HL-60 (cell line): ENCODE measurements at regions not wholly inside any gene's neighbourhood (a gene's known extent, or its start where the extent isn't known, plus 50 kb on each side); places are given as distances from the start of the nearest gene placed in this dataset.

Experiments
- DNase-seq, 2 experiments: peaks; one replicate each; pipeline ENCODE4 v3.0.0-alpha.2; 2010 to 2020; ENCODE audit warnings: low read depth in 1 of 2, low spot score in 1 of 2
- H3K27ac ChIP-seq: fragments of 250-450 bp; sonication (Bioruptor Pico); replicated peaks from 2 replicates; pipeline ENCODE4 v1.5.1; 2020; ENCODE audit warnings: mild to moderate bottlenecking, moderate library complexity
- H3K27me3 ChIP-seq: fragments of 250-450 bp; sonication (Bioruptor Pico); 2 replicates; pipeline ENCODE4 v1.5.1; 2021; ENCODE audit warnings: mild to moderate bottlenecking, moderate library complexity; ENCODE audit not compliant: insufficient read depth, poor library complexity, severe bottlenecking
- H3K4me3 ChIP-seq: replicated peaks from 2 replicates; pipeline ENCODE4 v1.5.1; 2011; ENCODE audit warnings: mild to moderate bottlenecking, control low read depth, low read length; ENCODE audit not compliant: insufficient read depth
- GABPA ChIP-seq: IDR thresholded peaks from 2 replicates; pipeline ENCODE4 v1.6.1; 2012; ENCODE audit warnings: low read depth
- POLR2AphosphoS5 ChIP-seq: IDR thresholded peaks from 2 replicates; pipeline ENCODE4 v1.6.1; 2012; ENCODE audit warnings: low read depth
- SPI1 ChIP-seq: IDR thresholded peaks from 2 replicates; pipeline ENCODE4 v1.6.1; 2012; ENCODE audit warnings: low read depth, mild to moderate bottlenecking, borderline replicate concordance
- TF ChIP-seq, protein P1 (sequence below): IDR thresholded peaks from one replicate; pipeline ENCODE4 v1.5.1; 2011; ENCODE audit warnings: low read length, control low read depth, inconsistent platforms; ENCODE audit not compliant: insufficient read depth
- TF ChIP-seq, protein P2 (sequence below): IDR thresholded peaks from 2 replicates; pipeline ENCODE4 v1.6.1; 2012; ENCODE audit warnings: low read depth; ENCODE audit not compliant: insufficient replicate concordance

DNA sequence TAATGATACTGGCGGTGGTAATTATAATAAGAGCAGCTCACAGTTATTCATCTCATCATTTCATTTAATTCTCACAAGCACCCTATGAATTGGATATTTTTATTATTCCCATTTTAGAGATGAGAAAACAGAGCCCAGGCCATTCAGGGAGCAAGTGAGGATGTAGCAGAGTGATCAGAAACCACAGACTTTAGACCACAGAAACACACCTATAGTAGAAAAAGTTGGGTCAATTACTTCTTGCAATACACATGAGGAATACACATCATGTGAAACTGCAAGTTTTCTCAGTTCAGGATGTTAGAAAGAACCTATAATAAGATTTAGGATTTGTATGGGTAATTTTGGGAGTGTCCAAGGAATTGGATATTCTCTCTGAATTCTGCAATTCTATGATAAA is 278.0 kb downstream of the ADRA2A start:
- DNase-seq: no peak
- no peaks in the 10 kb centered on the region for H3K27me3 ChIP-seq
- TF ChIP-seq SPI1 (no peak), GABPA (no peak), POLR2AphosphoS5 (no peak)
- TF ChIP-seq, protein P1, sequence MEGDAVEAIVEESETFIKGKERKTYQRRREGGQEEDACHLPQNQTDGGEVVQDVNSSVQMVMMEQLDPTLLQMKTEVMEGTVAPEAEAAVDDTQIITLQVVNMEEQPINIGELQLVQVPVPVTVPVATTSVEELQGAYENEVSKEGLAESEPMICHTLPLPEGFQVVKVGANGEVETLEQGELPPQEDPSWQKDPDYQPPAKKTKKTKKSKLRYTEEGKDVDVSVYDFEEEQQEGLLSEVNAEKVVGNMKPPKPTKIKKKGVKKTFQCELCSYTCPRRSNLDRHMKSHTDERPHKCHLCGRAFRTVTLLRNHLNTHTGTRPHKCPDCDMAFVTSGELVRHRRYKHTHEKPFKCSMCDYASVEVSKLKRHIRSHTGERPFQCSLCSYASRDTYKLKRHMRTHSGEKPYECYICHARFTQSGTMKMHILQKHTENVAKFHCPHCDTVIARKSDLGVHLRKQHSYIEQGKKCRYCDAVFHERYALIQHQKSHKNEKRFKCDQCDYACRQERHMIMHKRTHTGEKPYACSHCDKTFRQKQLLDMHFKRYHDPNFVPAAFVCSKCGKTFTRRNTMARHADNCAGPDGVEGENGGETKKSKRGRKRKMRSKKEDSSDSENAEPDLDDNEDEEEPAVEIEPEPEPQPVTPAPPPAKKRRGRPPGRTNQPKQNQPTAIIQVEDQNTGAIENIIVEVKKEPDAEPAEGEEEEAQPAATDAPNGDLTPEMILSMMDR: no peak
- TF ChIP-seq, protein P2, sequence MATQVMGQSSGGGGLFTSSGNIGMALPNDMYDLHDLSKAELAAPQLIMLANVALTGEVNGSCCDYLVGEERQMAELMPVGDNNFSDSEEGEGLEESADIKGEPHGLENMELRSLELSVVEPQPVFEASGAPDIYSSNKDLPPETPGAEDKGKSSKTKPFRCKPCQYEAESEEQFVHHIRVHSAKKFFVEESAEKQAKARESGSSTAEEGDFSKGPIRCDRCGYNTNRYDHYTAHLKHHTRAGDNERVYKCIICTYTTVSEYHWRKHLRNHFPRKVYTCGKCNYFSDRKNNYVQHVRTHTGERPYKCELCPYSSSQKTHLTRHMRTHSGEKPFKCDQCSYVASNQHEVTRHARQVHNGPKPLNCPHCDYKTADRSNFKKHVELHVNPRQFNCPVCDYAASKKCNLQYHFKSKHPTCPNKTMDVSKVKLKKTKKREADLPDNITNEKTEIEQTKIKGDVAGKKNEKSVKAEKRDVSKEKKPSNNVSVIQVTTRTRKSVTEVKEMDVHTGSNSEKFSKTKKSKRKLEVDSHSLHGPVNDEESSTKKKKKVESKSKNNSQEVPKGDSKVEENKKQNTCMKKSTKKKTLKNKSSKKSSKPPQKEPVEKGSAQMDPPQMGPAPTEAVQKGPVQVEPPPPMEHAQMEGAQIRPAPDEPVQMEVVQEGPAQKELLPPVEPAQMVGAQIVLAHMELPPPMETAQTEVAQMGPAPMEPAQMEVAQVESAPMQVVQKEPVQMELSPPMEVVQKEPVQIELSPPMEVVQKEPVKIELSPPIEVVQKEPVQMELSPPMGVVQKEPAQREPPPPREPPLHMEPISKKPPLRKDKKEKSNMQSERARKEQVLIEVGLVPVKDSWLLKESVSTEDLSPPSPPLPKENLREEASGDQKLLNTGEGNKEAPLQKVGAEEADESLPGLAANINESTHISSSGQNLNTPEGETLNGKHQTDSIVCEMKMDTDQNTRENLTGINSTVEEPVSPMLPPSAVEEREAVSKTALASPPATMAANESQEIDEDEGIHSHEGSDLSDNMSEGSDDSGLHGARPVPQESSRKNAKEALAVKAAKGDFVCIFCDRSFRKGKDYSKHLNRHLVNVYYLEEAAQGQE: no peak
- H3K27ac ChIP-seq: no peak overlapping the region
- no peak overlapping the region for H3K4me3 ChIP-seq

DNA sequence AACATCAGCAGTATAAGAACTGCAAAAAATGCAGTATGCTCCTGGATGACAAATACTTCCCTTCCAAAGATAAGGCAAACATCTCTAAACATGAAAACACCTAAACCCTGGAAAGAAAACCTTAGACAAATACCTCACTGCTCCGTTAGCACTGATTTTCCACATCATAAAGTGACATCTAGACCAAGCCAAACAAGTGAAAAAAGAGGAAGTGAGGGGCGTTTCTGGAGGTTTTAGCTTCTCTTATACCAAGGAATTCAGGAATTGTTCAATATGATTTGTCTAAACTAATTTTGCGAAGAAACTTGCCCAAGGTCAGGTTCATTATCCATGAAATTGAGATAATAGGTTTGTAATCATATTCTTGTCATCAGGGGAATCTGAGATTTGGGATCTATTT is 279.7 kb downstream of the ADRA2A start:
- DNase-seq: no peak
- H3K27me3 ChIP-seq: no peaks in the 10 kb centered on the region
- TF ChIP-seq SPI1: peak; percentile 88
- TF ChIP-seq GABPA: no peak

DNA sequence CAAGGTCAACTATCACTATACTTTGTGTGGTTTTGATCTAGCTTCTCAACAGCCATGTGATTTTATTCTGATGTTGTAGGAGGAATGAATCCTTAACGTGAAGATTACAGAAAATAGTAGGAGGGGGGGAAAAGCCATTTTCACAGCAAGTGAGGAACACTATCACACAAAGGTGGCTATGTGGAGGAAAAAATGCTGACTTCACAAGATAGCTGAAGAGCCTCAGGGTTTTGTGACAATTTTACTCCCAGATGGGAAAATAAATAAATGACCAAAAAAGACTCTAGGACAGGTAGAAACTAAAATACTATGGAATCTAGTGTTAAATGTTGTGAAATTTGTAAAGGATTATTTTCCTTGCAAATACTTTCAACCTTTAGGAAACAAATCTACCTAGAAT is 281.0 kb downstream of the ADRA2A start:
- DNase-seq: no peak
- H3K27ac ChIP-seq: no peak overlapping the region
- TF ChIP-seq POLR2AphosphoS5: no peak
- TF ChIP-seq, protein P2: no peak
- TF ChIP-seq, protein P1: no peak
- TF ChIP-seq SPI1: no peak
- TF ChIP-seq GABPA: no peak
- no peaks in the 10 kb centered on the region for H3K27me3 ChIP-seq
- H3K4me3 ChIP-seq: no peak overlapping the region

More for the DNA sequence above, 279.7 kb downstream of the ADRA2A start:
- Histone ChIP-seq H3K27ac (no peak overlapping the region), H3K4me3 (no peak overlapping the region)

DNA sequence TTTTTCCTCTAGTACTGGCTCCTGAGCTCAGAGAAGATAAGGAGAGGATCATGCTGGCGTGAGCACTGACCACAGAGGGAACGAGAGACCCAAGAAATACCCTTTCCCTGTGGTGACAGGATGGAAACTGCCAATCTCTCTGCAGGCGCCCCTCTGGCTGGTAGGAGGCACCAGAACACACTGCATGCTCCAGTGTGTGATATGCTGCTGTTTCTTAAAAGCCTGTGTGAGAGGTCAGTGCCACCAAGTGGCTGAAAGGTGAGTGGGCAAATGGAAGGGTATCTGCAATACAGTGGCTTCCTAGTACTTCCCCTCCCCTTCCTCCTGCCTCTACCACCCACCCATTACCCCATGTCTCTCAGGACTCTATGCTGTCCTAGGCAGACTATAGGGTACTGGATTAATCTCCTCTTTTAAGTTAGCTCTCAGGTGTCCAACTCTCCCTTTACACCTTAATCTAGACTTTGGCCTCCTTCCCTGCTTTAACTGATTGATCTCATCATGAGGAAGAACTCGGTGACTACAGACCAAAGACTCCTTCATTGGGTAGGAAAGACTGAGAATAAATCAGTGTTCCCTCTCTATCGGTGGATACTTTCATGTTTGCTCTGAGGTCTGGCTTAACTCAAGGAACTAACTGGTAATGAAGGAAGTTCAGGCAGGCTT is 283.6 kb downstream of the ADRA2A start:
- no peaks in the 10 kb centered on the region for H3K27me3 ChIP-seq
- TF ChIP-seq SPI1 (no peak), POLR2AphosphoS5 (no peak), GABPA (no peak)
- TF ChIP-seq, protein P1: peak; percentile 44
- TF ChIP-seq, protein P2: no peak
- DNase-seq: peak in 1 of 2 experiments; percentile 25
- no peak overlapping the region for H3K4me3 ChIP-seq
- H3K27ac ChIP-seq: no peak overlapping the region
